Fibroblast of skin of left quadriceps (primary cell): ENCODE measurements at regions not wholly inside any gene's neighbourhood (a gene's known extent, or its start where the extent isn't known, plus 50 kb on each side); places are given as distances from the start of the nearest gene placed in this dataset.

Source experiments
- DNase-seq, 2 experiments: peaks; one replicate each; pipeline ENCODE4 v3.0.0-alpha.2; 2013; ENCODE audit warnings: low read depth in 2 of 2

DNA sequence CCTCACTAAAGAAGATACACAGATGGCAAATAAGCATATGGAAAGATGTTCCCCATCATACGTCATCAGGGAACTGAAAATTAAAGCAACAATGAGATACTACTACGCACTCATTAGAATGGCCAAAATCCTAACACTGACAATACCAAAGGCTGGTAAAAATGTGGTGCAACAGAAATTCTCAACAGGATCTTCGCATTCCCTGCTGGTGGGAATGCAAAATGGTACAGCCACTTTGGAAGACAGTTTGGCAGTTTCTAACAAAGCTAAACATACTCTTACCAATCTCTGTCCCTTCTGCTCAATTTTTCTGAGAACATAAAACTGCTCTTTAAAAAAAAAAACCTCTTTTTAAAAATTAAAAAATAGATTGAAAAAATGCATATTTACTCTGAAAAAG lies 300.2 kb downstream of the FBXW7 start:
- DNase-seq: no peak

DNA sequence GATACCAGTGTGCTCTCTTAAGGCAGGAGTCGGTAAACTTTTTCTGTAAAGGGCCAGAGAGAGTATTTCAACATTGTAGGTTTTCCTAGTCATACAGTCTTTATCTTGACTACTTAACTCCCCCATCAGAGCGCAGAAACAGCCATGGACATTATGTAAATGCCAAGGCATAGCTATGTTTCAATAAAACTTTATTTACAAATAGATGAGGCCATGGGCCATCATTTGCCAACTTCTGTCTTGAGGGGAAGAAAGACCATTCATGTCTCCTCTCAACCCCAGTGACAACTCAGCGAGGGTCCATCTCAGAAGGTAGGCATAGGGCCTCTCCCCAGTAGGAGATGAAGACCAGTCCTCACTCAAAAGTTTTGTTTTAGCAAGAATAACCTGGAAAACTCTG lies 301.3 kb downstream of the FBXW7 start:
- DNase-seq: no peak

DNA sequence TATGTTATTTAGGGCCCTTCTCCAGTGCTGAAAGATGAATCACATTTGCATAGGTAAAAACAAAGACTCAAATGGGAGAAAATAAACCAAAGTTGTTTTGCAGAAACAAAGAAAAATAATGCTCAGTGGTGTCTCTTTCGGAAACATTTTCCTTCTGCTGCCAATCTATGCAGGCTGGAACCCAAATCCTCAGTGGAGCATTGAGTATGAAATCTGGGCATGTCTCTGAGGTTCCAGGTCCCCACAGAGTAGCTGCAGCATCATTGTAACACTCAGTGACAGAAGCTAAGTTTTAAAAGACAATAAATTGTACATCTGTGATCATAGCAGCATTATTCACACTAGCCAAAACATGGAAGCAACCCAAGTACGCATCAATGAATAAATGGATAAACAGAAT lies 303.6 kb downstream of the FBXW7 start:
- DNase-seq: no peak

GRCh38 chr4:152229782-152230289 lies 306.1 kb downstream of the FBXW7 start:
- no peak for DNase-seq

DNA sequence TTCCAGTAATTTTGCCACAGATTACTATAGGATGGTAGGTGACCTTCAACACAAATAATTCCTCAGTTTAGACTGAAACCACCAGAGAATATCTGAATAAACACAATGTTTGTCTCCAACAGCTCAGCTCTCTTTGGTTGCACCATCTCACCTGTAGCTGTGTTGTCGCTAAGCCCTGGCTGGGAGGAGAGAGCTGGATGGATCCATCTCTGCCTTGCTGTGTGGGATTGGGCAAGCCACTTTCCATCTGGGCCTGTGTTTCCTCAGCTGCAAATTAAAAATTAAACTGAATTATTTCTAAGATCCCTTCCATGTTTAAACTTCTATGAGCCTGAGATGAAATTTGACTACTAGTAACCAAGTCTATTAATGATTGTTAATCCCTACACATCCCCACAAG lies 310.2 kb downstream of the FBXW7 start:
- DNase-seq: no peak

- no peak for DNase-seq
Observed at GRCh38 chr4:152224721-152225420, 311.0 kb downstream of the FBXW7 start.

GRCh38 chr4:152224223-152224622 lies 311.7 kb downstream of the FBXW7 start:
- no peak for DNase-seq

GRCh38 chr4:152223600-152223999 lies 312.3 kb downstream of the FBXW7 start:
- DNase-seq: no peak

DNA sequence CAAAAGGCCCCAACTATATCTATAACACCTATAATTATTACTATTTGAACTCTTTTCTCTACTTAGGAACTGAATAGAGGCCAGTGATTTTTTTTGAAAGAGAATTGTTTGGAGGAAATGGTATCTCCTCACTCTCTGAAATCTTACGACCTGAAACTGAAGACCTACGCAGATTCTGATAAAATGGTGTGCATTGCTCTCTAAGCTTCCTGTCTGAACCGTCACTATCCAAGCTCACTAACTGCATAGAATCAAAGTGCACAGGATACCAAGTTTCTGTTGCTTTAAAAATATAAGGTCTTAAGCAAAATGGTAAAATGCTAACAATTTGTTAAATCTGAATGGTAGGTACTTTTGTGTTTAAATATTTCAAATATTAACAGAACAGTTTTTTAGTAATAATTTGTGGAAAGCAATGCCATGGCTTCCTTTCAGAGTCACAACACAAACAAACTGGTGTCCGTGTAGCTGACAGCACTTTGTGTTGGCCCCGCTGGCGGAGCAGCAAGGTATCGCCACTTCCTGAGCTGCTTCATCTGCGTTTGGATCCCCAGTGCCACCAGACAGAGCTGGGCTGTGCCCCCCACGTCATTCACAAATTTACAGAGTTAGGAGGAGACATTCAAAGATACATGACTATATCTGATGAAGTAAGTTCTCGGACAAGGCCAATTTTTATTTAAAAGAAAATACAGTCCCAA lies 313.9 kb downstream of the FBXW7 start:
- no peak for DNase-seq

GRCh38 chr4:152220201-152220666 lies 315.7 kb downstream of the FBXW7 start:
- DNase-seq: no peak

DNA sequence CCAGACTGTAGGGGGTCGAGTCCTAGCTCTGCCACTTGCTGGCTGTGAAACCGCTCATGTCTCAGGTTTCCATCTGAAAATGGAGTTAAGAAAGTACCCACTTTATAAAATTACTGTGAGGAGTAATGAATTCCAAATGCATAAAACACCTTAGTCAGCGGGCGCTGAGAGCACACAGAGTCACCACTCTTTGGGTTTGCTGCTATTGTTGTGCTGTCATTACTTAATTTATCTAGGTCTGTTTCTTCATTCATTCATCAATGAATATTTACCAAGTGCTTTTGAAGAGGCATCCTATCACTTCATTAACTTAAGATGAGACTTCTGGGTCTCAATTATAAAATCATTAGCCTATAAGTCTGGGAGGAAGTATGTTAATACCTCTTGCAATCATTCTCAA lies 317.3 kb downstream of the FBXW7 start:
- DNase-seq: no peak

DNA sequence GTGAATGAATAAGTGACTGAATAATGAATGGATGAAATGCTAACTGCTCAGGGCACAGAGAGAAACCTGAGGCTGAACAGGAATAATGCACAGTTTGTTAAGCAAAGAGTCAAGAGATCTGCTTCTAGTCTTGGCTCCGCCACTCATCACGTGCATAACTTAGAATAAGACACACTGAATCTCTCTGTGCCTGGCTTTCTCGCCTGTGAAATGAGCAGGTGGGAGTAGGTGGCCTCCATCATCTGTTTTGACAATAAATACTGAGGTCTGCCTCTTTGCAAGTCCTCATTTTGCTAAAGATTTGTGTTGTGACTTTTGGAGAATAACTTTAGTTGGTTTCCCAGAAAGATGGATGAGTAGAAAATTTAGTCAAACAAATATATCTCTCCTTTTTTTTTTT lies 318.0 kb downstream of the FBXW7 start:
- no peak for DNase-seq

DNA sequence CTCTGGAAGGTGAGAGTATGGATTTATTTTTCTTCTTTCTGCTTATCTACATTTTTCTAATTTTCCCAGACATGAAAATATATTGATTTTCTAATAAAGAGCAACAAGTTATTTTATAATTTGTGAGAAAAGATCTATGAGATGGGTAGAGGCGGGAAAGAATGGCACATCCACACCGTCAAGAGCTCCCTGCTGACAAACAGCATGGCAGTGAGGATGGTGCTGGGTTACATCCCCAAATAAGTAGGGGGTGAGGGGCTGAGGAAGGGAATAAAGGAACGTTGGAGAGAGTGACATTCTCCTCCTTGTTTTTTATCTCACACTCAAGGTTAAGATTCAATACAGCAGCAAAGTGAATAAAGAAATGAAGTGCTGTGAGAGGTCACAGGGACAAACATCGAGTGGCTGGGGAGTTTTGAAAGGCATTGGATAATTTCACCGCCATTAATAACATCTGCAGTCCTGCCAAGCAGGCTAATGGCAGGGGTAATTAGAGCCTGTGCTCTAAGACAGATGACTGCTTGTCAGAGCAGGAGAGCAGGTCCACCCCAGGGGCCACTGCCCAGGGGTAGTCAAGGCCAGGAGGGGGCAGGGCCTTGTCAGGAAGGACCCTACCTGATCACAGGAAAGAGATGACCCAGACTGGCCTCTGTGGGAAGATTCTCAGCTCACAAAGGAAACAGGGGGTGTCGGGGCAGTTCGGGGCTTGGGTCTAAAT lies 323.8 kb downstream of the FBXW7 start:
- no peak for DNase-seq

- DNase-seq: no peak
Observed at GRCh38 chr4:152209772-152210493, 326.0 kb downstream of the FBXW7 start.

GRCh38 chr4:152207378-152207720 lies 328.5 kb downstream of the FBXW7 start:
- DNase-seq: no peak

GRCh38 chr4:152206646-152207377 lies 329.1 kb downstream of the FBXW7 start:
- no peak for DNase-seq

- no peak for DNase-seq
Observed at GRCh38 chr4:152206185-152206584, 329.7 kb downstream of the FBXW7 start.

DNA sequence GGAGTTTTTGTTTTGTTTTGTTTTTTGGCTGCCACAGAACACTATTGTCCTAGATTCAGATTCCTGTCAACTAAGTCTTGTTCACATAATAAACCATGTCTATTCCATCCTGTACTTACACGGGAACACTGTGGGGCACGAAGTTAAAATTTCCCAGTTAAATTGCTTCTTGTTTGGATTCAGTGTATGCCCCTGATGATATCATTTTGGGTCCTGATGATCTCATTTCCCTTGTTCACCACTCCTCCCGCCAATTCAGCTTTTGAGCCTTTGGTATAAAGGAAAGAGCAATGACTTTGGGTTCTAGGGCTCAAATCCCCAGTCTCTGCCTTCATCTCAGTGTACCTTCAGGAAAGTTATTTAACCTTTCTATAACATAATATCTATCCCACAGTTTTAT lies 333.5 kb downstream of the FBXW7 start:
- no peak for DNase-seq

DNA sequence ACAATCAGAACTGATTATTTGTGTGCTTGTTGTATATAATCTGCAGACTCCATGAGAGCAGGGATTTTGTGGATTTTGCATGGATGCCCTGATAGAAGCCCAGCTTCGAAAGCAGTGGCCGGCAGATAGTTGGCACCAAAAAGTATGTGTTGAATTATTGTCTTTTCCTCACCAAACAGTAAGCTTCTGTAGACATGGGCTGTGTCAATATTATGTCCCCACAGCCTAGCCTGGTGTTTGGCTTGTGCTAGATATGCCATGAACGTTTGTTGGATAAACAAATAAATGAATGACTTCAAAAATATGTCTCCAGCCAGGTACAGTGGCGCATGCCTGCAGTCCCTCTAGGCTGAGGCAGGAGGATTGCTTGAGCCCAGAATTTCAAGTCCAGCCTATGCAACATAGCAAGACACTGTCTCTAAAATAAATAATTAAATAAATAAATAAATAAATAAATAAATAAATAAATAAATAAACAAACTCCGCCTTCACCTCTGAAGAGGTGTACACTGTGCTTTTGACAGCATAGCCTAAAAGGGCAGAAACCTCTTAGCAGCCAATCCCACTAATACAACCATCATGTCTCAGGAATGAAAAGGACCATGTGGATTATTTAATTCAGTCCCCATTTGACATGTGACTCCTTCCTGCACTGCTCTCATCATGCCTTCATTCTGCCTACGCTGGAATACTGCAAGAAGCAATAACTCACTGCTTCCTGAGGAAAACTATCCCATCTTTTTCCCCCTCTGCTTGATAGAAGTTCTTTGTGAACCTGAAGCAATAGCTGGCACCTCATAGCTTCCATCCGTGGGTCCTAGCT lies 335.2 kb downstream of the FBXW7 start:
- DNase-seq: no peak

- no peak for DNase-seq
Observed at GRCh38 chr4:152197211-152197610, 338.7 kb downstream of the FBXW7 start.

DNA sequence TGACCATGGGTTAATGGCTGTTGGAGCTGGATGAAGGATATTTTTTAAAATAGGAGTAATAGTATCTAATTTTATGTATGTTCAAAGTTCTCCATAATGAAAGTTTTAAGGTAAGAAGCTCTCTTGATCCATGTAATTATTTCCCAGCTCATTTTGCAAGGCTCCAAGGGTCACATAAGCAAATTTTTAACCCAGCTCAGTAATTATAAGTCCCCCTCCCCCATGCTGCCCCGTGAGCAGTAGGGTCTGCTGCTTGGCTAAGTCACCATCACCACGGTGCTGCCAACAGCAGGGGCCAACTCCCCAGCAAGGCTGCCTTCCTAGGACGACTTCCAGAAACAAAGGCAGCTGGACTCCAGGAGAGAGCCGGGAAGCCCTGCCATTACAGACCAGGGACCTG lies 340.0 kb downstream of the FBXW7 start:
- DNase-seq: no peak
